ENCODE measurements at regions not wholly inside any gene's neighbourhood (a gene's known extent, or its start where the extent isn't known, plus 50 kb on each side); places are given as distances from the start of the nearest gene placed in this dataset.

DNA sequence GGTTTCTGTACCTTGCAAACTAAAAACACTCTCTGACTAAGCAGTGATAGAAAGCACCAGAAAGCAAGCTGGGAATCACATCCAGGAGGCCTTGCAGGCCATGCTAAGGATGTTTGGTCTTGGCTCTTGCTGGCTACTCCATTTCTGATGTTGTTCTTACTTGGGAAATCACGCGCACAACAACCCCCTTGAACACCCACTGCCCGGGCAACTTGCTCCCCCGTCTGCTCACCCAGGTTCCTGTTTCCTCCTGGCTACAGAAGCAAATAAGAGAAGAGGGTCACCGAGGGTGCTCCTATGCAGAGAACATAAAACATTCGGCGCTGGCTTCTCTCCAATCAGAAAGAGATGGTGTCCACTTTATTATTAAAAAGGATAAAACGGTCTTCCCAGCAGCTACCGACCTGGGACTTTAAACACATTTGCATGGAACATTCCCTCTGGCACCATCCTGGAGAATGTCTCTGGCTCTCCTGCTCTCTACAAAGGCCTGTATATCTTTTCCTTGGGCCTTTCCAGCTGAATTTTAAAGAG is 271.2 kb upstream of the RPL38 start:
- TF ChIP-seq, protein P1, sequence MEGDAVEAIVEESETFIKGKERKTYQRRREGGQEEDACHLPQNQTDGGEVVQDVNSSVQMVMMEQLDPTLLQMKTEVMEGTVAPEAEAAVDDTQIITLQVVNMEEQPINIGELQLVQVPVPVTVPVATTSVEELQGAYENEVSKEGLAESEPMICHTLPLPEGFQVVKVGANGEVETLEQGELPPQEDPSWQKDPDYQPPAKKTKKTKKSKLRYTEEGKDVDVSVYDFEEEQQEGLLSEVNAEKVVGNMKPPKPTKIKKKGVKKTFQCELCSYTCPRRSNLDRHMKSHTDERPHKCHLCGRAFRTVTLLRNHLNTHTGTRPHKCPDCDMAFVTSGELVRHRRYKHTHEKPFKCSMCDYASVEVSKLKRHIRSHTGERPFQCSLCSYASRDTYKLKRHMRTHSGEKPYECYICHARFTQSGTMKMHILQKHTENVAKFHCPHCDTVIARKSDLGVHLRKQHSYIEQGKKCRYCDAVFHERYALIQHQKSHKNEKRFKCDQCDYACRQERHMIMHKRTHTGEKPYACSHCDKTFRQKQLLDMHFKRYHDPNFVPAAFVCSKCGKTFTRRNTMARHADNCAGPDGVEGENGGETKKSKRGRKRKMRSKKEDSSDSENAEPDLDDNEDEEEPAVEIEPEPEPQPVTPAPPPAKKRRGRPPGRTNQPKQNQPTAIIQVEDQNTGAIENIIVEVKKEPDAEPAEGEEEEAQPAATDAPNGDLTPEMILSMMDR (IDR thresholded peaks at IDR 0.05; ENCODE audit: low read depth, low read length, missing control alignments): no peak
- H3K4me3 ChIP-seq (replicated peaks; ENCODE audit: low read depth, low read length): no peak overlapping the region
- no peak for DNase-seq (ENCODE audit: extremely low read depth, low read depth)

DNA sequence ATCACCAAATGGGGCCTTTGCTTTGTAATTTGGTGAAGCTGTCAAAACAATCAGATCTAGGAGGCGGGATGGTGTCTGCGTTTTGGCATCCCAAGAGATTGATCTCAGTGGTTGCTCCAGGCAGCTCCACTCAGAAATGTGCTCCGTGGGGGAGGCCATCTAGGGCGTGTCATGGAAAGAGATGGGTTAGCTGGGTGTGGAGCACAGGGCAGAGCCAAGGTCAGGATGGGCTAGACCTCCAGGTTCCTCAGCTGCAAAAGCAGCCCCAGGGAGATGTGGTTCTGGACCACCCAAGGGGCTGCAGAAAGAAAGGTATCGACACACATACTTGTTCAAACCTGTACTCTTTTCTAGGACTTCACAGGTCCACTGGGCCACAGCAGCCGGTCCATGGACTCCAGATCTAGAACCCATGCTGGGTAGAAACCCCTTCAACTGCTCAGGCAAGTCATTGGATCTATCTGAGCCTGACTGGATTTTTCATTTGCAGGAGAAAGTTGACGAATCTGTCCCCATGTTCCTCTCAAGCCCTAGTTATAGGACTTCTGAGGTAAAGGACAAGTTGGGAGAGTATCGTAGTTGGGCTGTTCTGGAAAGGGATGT is 270.2 kb upstream of the RPL38 start:
- TF ChIP-seq, protein P1 (IDR thresholded peaks at IDR 0.05; ENCODE audit: low read depth, low read length, missing control alignments): no peak
- no peak for DNase-seq (ENCODE audit: extremely low read depth, low read depth)
- no peak overlapping the region for H3K4me3 ChIP-seq (replicated peaks; ENCODE audit: low read depth, low read length)

DNA sequence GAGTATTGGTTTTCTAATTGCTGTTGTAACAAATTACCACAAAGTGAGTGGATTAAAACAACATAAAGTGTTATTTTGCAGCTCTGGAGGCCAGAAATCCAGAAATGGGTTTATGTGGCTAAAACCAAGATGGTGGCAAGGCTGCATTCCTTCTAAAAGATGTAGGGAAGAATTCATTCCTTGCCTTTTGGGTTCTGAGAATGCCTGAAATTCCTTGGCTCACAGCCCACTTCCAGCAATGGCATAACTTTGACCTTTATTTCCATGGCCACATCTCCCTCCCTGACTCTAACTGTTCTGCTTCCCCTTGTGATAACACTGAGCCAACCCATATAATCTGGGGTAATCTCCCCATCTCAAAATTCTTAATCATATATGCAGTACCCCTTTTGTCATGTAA is 269.6 kb upstream of the RPL38 start:
- DNase-seq (ENCODE audit: extremely low read depth, low read depth): no peak
- H3K4me3 ChIP-seq (replicated peaks; ENCODE audit: low read depth, low read length): no peak overlapping the region
- TF ChIP-seq, protein P1 (IDR thresholded peaks at IDR 0.05; ENCODE audit: low read depth, low read length, missing control alignments): no peak

DNA sequence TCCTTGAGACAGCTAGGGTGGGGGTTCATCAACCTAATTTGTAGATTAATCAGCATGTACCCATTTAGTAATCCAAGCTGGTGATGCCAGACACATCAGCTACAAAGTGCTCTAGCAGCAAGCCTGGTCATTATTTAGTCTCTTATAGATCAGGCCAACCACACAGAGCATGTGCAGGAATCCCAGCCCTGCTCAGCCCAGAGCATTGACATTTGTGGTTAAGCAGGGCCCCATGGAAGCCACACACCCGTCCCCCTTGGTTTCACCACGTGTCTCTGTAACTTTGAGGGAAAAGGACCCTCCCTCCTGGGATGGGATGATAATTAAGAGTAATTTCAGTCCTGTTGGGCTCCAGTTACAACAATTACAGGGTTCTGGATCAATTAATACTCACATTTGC is 268.8 kb upstream of the RPL38 start:
- TF ChIP-seq, protein P1 (IDR thresholded peaks at IDR 0.05; ENCODE audit: low read depth, low read length, missing control alignments): no peak
- H3K4me3 ChIP-seq (replicated peaks; ENCODE audit: low read depth, low read length): no peak overlapping the region
- no peak for DNase-seq (ENCODE audit: extremely low read depth, low read depth)

DNA sequence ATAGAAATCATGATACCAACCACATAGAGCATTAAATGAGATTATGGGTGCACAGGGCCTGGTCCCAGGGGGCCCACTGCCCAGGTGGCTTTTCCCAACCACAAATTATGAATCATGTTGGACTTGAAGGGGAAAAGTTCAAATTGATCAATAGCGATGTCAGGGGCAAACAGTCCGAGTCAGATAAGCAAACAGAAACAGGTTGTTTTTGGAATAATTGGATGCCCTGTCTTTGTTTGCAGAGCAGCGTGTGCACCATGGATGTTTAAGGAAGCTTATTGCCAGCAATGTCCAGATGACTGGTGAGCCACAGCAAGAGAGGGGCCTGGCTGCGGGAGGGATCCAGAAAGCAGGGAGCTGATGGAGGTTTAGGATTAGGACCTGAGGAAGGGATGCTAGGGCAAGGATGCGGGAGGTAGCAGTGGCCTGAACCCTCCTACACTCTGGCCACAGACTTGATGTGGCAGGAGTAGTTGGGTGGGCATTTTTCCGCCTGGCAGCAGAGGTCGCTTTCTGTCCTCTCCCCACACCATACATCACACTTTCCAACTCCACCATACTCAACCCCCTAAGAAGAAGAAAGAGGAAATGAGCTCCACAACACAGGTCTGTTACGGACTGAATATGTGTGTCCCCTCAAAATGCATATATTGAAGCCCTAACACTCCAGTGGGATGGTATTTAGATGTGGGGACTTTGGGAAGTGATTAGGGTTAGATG is 266.4 kb upstream of the RPL38 start:
- TF ChIP-seq, protein P1 (IDR thresholded peaks at IDR 0.05; ENCODE audit: low read depth, low read length, missing control alignments): no peak
- DNase-seq (ENCODE audit: extremely low read depth, low read depth): no peak
- no peak overlapping the region for H3K4me3 ChIP-seq (replicated peaks; ENCODE audit: low read depth, low read length)

DNA sequence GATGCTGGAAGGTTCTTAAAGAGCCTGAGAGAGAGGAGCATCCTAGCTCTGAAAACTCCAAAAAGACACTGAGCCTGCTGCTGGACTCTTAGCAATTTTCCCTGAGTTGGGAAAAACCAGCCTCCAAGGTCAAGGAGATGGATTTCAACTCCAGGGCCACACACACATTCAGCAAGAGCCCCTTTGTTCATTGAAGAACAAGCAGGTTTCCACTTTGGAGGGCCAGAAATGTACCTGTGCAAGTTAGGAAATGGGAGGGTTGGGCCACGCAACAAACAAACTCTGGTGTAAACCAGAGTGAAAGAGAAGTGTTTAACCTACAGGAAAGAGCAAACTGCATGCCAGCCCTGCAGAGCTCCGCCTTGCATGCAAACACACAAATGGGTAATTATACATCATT is 264.8 kb upstream of the RPL38 start:
- no peak for DNase-seq (ENCODE audit: extremely low read depth, low read depth)
- H3K4me3 ChIP-seq (replicated peaks; ENCODE audit: low read depth, low read length): no peak overlapping the region
- TF ChIP-seq, protein P1 (IDR thresholded peaks at IDR 0.05; ENCODE audit: low read depth, low read length, missing control alignments): no peak
